Transverse colon (tissue), 4 donors: ENCODE measurements at regions not wholly inside any gene's neighbourhood (a gene's known extent, or its start where the extent isn't known, plus 50 kb on each side); places are given as distances from the start of the nearest gene placed in this dataset.

ENCODE experiments used
- EP300 ChIP-seq: sonication (generic); formaldehyde crosslinking; IDR thresholded peaks from one replicate; pipeline ENCODE4 v1.6.1; 2017; ENCODE audit warnings: antibody characterized with exemption, low read depth
- POLR2AphosphoS5 ChIP-seq, 3 donors: sonication (generic); formaldehyde crosslinking; IDR thresholded peaks; one replicate each; pipeline ENCODE4 v1.6.1; 2016; ENCODE audit warnings: antibody characterized with exemption in 3 of 3
- TF ChIP-seq, protein P1 (sequence below), 5 experiments: fragments of 200-600 bp in 3 of 5; fragments of 450-650 bp in 2 of 5; sonication (generic) in 3 of 5; IDR thresholded peaks; 1 replicate in 2 of 5; 2 replicates in 3 of 5; pipeline ENCODE4 v1.5.1; 2016 to 2017; ENCODE audit warnings: antibody characterized with exemption in 5 of 5, inconsistent platforms in 3 of 5, mild to moderate bottlenecking in 2 of 5, moderate library complexity in 1 of 5

DNA sequence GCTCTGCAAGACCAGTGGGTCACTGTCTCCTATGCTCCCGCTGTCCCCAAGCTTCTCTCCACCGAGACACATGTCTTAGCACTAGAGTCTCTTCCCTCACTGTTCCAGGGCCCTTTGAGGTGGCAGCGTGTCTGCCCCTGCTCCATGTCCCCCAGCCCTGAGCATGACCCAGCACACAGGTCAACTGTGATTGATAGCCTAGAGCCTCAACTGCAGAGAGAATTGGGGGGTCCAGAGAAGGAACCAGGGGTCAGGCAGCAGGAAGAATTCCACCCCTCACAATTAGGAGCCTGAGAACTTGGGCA, 54.6 kb upstream of the ODC1 start:
- no peak for TF ChIP-seq POLR2AphosphoS5 (IDR thresholded peaks at IDR 0.05)
- no peak for TF ChIP-seq EP300
- TF ChIP-seq, protein P1, sequence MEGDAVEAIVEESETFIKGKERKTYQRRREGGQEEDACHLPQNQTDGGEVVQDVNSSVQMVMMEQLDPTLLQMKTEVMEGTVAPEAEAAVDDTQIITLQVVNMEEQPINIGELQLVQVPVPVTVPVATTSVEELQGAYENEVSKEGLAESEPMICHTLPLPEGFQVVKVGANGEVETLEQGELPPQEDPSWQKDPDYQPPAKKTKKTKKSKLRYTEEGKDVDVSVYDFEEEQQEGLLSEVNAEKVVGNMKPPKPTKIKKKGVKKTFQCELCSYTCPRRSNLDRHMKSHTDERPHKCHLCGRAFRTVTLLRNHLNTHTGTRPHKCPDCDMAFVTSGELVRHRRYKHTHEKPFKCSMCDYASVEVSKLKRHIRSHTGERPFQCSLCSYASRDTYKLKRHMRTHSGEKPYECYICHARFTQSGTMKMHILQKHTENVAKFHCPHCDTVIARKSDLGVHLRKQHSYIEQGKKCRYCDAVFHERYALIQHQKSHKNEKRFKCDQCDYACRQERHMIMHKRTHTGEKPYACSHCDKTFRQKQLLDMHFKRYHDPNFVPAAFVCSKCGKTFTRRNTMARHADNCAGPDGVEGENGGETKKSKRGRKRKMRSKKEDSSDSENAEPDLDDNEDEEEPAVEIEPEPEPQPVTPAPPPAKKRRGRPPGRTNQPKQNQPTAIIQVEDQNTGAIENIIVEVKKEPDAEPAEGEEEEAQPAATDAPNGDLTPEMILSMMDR (IDR thresholded peaks at IDR 0.05) = no peak
